Natural killer cell (primary cell): ENCODE measurements at regions not wholly inside any gene's neighbourhood (a gene's known extent, or its start where the extent isn't known, plus 50 kb on each side); places are given as distances from the start of the nearest gene placed in this dataset.

Source experiments
- ATAC-seq, 3 donors: fragments of 150-1000 bp in 2 of 3; fragments of 200-7000 bp in 1 of 3; cut with Tn5 transposase; 1 replicate in 1 of 3; 2 replicates in 2 of 3; pipeline ENCODE4 v1.10.0; 2021; ENCODE audit warnings: mild to moderate bottlenecking in 2 of 3, moderate library complexity in 2 of 3
- DNase-seq, 2 donors: peaks; one replicate each; pipeline versions ENCODE4 v3.0.0 to v3.0.0-alpha.2; 2013 to 2021; ENCODE audit warnings: mixed read lengths in 1 of 2
- H3K27ac ChIP-seq: one replicate; pipeline ENCODE4 v1.5.1; 2013; ENCODE audit warnings: mild to moderate bottlenecking, low read length
- H3K27me3 ChIP-seq: one replicate; pipeline ENCODE4 v1.6.1; 2013; ENCODE audit warnings: low read length; ENCODE audit not compliant: control insufficient read depth, insufficient read depth
- H3K36me3 ChIP-seq: one replicate; pipeline ENCODE4 v1.6.1; 2013; ENCODE audit warnings: low read length; ENCODE audit not compliant: control insufficient read depth, insufficient read depth
- H3K4me1 ChIP-seq: one replicate; pipeline ENCODE4 v1.6.1; 2013; ENCODE audit warnings: low read length; ENCODE audit not compliant: control insufficient read depth, insufficient read depth
- H3K4me3 ChIP-seq: one replicate; pipeline ENCODE4 v1.5.1; 2013; ENCODE audit warnings: low read length
- H3K9me3 ChIP-seq: one replicate; pipeline ENCODE4 v1.6.1; 2013; ENCODE audit warnings: low read length; ENCODE audit not compliant: control insufficient read depth, insufficient read depth
- H3K27ac Mint-ChIP-seq, 2 donors: one replicate each; pipeline ENCODE4 v1.8.0; 2022; ENCODE audit warnings: mild to moderate bottlenecking in 2 of 2, mixed read lengths in 2 of 2, moderate library complexity in 1 of 2
- H3K27me3 Mint-ChIP-seq, 2 donors: one replicate each; pipeline ENCODE4 v1.8.0; 2022; ENCODE audit warnings: low read depth in 2 of 2, mixed read lengths in 2 of 2
- H3K36me3 Mint-ChIP-seq: one replicate; pipeline ENCODE4 v1.8.0; 2022; ENCODE audit warnings: mixed read lengths
- H3K4me1 Mint-ChIP-seq, 2 donors: one replicate each; pipeline ENCODE4 v1.8.0; 2022; ENCODE audit warnings: mixed read lengths in 2 of 2
- H3K4me3 Mint-ChIP-seq: one replicate; pipeline ENCODE4 v1.8.0; 2022; ENCODE audit warnings: mild to moderate bottlenecking, moderate library complexity, mixed read lengths
- H3K9me3 Mint-ChIP-seq, 2 donors: one replicate each; pipeline ENCODE4 v1.8.0; 2022; ENCODE audit warnings: mixed read lengths in 2 of 2
- CTCF ChIP-seq: fragments of 200-600 bp; IDR thresholded peaks from one replicate; pipeline ENCODE4 v1.8.0; 2022; ENCODE audit warnings: antibody characterized with exemption
- WGBS: methylation state at CpG from one replicate; pipeline ENCODE4 v1.1.7; 2013; ENCODE audit warnings: missing lambda C conversion rate; ENCODE audit not compliant: insufficient coverage; 5-methylcytosine and 5-hydroxymethylcytosine counted together
- intact Hi-C: fragments of 100-400 bp; cut with micrococcal nuclease; formaldehyde crosslinking; loops from one replicate; pipeline ENCODE4 v1.14.2; 2022

- Histone ChIP-seq H3K36me3 (no peaks in the 10 kb centered on the region), H3K27ac (no peak overlapping the region), H3K27me3 (no peaks in the 10 kb centered on the region), H3K4me3 (no peak overlapping the region), H3K9me3 (no peaks in the 10 kb centered on the region), H3K4me1 (peaks cover 10% of the 10 kb centered on the region)
- H3K9me3 Mint-ChIP-seq: no peaks in the 10 kb centered on the region
- TF ChIP-seq CTCF: no peak
- H3K36me3 Mint-ChIP-seq: no peaks in the 10 kb centered on the region
- intact Hi-C loops: no loop called here
- H3K27me3 Mint-ChIP-seq: peaks cover 0 to under 1% of the 10 kb centered on the region in 2 donors
- 96% methylated on average over 2 of the region's 2 CpGs for WGBS
- DNase-seq (no peak), ATAC-seq (no peak)
- H3K27ac Mint-ChIP-seq: no peak overlapping the region
- no peak overlapping the region for H3K4me3 Mint-ChIP-seq
- peaks cover 22 to 37% of the 10 kb centered on the region in 2 donors for H3K4me1 Mint-ChIP-seq
Measured at GRCh38 chr4:104906276-104906675, 240.4 kb upstream of the TET2 start.

GRCh38 chr4:104907074-104907649 lies 239.5 kb upstream of the TET2 start:
- no peak for ATAC-seq
- H3K4me3 ChIP-seq: no peak overlapping the region
- Mint-ChIP-seq H3K9me3 (no peaks in the 10 kb centered on the region), H3K36me3 (no peaks in the 10 kb centered on the region), H3K27me3 (peaks cover 0 to 2% of the 10 kb centered on the region in 2 donors), H3K4me3 (no peak overlapping the region), H3K4me1 (peaks cover 15 to 30% of the 10 kb centered on the region in 2 donors), H3K27ac (no peak overlapping the region)
- H3K27me3 ChIP-seq: no peaks in the 10 kb centered on the region
- DNase-seq: no peak
- TF ChIP-seq CTCF: no peak
- WGBS: 91% methylated on average over 12 of the region's 12 CpGs
- intact Hi-C loops: no loop called here
- peaks cover under 1% of the 10 kb centered on the region for H3K4me1 ChIP-seq
- no peaks in the 10 kb centered on the region for H3K36me3 ChIP-seq
- H3K27ac ChIP-seq: no peak overlapping the region
- no peaks in the 10 kb centered on the region for H3K9me3 ChIP-seq

GRCh38 chr4:104907991-104908390 lies 238.7 kb upstream of the TET2 start:
- H3K27ac Mint-ChIP-seq: no peak overlapping the region
- Histone ChIP-seq H3K36me3 (no peaks in the 10 kb centered on the region), H3K4me1 (no peaks in the 10 kb centered on the region), H3K9me3 (no peaks in the 10 kb centered on the region), H3K27ac (no peak overlapping the region), H3K27me3 (no peaks in the 10 kb centered on the region), H3K4me3 (no peak overlapping the region)
- H3K4me3 Mint-ChIP-seq: no peak overlapping the region
- DNase-seq: no peak
- intact Hi-C loops: no loop called here
- H3K36me3 Mint-ChIP-seq: no peaks in the 10 kb centered on the region
- H3K9me3 Mint-ChIP-seq: peaks cover 0 to 3% of the 10 kb centered on the region in 2 donors
- no peak for ATAC-seq
- H3K27me3 Mint-ChIP-seq: peaks cover 0 to 2% of the 10 kb centered on the region in 2 donors
- H3K4me1 Mint-ChIP-seq: peaks cover 20 to 30% of the 10 kb centered on the region in 2 donors
- WGBS: 100% methylated on average over 1 of the region's 1 CpG
- no peak for TF ChIP-seq CTCF

GRCh38 chr4:104909376-104909775 lies 237.3 kb upstream of the TET2 start:
- no peak overlapping the region for H3K4me3 ChIP-seq
- peaks cover 0 to 3% of the 10 kb centered on the region in 2 donors for H3K9me3 Mint-ChIP-seq
- no peaks in the 10 kb centered on the region for H3K4me1 ChIP-seq
- no CpG with 5 or more reads among the region's 1 CpG for WGBS
- no peak overlapping the region for H3K27ac Mint-ChIP-seq
- H3K4me1 Mint-ChIP-seq: peaks cover 13 to 27% of the 10 kb centered on the region in 2 donors
- no peaks in the 10 kb centered on the region for H3K36me3 ChIP-seq
- DNase-seq (no peak), ATAC-seq (no peak)
- no peaks in the 10 kb centered on the region for H3K27me3 ChIP-seq
- no peak overlapping the region for H3K4me3 Mint-ChIP-seq
- intact Hi-C loops: no loop called here
- TF ChIP-seq CTCF: no peak
- no peak overlapping the region for H3K27ac ChIP-seq
- H3K27me3 Mint-ChIP-seq: peaks cover 0 to 2% of the 10 kb centered on the region in 2 donors
- no peaks in the 10 kb centered on the region for H3K9me3 ChIP-seq
- H3K36me3 Mint-ChIP-seq: no peaks in the 10 kb centered on the region
